Dedifferentiated amniotic fluid mesenchymal stem cell (primary cell): ENCODE measurements at regions not wholly inside any gene's neighbourhood (a gene's known extent, or its start where the extent isn't known, plus 50 kb on each side); places are given as distances from the start of the nearest gene placed in this dataset.
A peak's percentile ranks its signal among the peaks of the same experiment; 100 is the strongest.

Experiments used
- DNase-seq: peaks from one replicate; pipeline ENCODE4 v3.0.0-alpha.2; 2016; ENCODE audit errors: extremely low spot score

DNA sequence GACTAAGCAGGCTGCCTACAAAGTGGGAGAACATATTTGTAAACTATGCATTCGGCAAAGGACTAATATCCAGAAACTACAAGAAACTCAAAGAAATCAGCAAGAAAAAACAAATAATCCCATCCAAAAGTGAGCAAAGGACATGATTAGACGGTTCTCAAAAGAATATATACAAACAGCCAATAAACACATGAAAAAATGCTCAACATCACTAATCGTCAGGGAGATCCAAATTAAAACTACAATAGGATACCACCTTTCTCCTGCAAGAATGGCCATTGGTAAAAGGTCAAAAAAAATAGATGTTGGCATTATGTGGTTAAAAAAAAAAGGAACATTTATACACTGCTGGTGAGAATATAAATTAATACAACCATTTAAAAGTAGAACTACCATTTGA, 259.6 kb upstream of the SLITRK3 start:
- DNase-seq, result no peak

- DNase-seq, result no peak
Measured at GRCh38 chr3:165455360-165455759, 259.2 kb upstream of the SLITRK3 start.

GRCh38 chr3:165451371-165452070, 255.3 kb upstream of the SLITRK3 start:
- no peak for DNase-seq

DNA sequence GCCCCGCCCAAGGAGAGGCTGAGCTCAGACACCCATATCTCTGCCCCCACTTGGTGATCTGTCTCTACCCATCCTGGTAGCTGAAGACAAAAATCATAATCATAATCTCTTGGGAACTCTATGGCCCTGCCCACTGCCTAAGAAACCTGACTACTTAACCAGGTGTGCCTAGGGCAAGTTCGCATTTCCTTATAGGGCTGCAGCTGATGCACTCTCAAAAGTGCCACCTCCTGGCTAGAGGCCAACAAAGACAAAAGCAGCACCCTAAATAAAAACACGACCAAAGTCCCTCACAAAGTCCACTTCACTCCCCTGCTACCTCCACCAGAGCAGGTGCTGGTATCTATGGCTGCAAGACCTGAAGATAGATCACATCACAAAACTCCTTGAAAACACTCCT, 250.4 kb upstream of the SLITRK3 start:
- no peak for DNase-seq

- no peak for DNase-seq
Measured at GRCh38 chr3:165444745-165445144, 248.6 kb upstream of the SLITRK3 start.

DNA sequence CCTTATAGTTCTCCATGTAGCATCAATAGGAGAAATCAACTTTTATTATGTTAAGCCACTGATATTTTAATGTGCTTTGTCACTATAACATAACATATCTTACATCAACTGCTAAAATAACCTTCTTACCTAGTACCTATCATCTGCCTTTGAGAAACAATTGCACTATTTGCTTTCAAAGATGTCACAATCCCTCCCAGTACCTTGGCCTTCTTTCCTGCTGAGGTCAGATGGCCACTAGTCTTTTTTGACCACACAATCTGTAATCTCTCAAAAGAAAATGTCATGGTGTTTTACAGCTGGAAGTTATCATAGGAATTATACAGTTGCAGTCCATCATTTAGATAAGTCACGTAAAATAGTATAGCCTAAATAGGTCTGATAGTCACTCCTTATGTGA, 247.5 kb upstream of the SLITRK3 start:
- no peak for DNase-seq

DNA sequence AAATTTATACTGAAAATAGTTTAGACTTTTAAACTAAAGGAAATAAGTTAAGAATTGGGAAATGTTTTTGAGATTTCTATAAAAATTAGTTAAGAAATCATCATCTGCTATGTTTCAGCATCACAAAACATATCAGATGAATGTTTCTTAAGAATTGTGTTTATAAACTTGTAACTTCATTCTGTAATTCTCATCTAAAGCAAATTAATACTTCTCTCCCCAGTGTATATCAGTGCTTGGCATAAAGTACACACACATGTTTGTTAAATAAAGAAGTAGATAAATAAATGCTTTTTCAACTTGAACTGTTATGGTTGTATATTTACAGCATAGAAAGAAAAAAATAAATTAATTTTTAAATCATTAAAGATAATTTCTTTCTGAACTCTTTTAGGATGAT, 245.9 kb upstream of the SLITRK3 start:
- DNase-seq, result no peak

GRCh38 chr3:165440380-165440779, 244.2 kb upstream of the SLITRK3 start:
- DNase-seq, result no peak

DNA sequence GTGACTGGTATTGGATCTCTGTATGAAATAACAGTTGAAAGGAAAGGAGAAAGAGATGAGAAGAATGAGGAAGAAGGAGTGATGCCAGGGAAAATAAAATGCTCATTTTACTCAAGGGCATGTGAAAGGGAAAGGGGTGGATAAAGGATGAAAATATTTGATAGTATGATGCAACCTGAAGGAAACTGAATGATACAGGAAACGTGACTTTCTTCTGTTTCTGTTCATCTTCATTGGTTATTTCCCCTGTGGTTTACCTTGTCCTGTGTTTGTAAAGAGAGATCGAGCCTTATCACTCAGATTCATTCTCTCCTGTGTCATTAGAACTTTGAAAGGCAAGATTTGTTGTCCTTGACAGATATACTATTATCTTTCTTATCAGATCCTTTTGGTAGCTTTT, 243.6 kb upstream of the SLITRK3 start:
- DNase-seq, result peak; percentile 23

GRCh38 chr3:165434516-165434915, 238.3 kb upstream of the SLITRK3 start:
- DNase-seq, result no peak

DNA sequence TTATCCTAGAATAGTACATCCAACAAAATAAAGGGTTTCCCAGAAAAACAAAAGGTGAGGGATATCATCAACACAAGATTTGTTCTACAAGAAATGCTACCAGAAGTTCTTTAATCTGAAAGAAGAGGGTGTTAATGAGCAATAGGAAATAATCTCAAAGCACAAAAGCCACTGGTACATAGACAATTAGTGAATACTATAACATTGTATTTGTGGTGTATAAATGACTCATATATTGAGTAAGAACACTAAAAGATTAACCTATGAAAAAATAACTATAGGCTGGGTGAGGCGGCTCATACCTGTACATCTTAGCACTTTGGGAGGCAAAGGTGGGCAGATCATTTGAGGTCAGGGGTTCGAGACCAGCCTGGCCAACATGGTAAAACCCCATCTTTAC, 210.2 kb upstream of the SLITRK3 start:
- no peak for DNase-seq

DNA sequence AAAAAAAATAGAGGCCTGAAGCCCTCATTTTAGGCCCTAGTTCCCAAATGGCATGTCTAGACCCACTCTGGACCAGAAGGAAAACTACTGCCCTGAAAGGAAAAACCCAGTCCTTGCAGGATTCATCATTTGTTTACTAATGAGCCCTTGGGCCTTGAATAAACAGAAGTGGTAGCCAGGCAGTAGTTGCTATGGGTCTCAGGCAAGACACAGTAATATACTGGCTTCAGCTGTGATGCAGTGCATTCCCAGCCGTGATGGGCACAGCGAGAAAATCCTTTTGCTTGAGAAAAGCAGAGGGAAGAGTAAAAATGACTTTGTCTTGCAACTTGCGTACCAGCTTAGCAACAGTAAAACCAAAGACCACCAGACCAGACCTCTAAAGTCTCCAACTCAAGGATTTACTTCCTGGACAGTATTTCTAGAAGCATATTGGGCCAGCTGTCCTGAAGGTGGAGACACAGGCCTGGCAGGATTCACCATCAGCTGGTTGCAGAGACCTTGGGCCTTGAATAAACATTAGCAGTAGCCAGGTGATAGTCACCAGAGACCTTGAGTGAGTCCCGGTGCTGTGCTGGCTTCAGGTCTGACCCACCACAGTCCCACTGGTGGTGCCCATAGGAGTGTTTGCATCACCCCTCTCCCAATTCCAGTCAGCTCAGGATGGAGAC, 208.3 kb upstream of the SLITRK3 start:
- DNase-seq, result no peak

- no peak for DNase-seq
Measured at GRCh38 chr3:165403666-165404065, 207.5 kb upstream of the SLITRK3 start.

DNA sequence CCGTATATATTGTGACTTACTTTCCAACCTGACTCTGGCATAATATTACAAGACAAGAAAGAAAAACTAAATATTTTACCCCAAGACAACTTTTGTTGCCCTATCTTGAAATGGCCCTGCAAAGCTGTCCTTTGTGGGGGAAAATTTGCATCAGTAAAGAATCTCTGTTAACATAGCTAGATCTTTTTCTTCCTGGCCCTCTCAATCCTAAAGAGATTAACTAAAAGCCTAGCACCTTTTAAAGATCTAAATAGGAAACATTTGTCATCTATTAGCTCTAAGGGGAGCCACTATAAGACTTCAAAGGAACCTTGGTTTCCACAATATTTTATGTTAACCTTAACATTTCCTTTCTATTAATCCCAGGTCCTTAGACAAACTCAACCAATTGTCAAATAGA, 199.0 kb upstream of the SLITRK3 start:
- no peak for DNase-seq

DNA sequence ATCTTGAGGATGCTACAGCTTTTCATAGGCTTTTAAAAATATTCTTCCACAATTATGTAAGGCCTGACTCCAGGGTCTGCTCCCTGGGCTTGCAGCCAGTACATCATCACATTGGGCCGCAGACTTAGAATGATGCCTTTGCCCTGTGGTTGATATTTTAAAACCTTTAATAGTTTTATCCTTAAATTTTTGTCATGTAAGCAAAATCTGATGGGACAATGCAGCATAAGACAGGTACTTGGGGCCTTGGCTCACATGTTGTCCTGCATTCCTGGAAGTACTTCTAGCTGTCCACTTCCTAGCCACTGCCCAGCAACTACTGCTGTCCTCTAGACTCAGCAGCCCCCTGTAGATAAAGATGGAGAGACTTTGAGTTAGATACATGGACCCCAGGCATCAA, 197.3 kb upstream of the SLITRK3 start:
- no peak for DNase-seq

DNA sequence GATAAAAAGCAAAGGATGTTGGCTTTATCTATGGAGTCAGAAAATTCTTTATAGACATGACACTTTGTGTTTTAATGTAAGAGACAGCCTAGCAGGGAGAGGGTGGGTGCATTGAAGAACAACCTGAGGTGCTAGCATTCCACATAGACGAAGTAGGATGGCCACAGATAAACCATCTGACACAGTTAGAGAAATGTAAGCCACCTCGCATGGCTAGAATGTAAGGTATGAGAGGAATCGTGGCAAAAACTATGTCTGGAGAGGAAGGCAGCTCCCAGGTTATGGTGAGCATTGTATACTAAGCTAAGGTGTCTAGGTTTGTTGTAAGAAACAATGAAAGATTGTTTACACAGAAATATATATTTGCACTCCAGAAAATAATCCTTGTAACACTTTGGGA, 194.0 kb upstream of the SLITRK3 start:
- no peak for DNase-seq

DNA sequence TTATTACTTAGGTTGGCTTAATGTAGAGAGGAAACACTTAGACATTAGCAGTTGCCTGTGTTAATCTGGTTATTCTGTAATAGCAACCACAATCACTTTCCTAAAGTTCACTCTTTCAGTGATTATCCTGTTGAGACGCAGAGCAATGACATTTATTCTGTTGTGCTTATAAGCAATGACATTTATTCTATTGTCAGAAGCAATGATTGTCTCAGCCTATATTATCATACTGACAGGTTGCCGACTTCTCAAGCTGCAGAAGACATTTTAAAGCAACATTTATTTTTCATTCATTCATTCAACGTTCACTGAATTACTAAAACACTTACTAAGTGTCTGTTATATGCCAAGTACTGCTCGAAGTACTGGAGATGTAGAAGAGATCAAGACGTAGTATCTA, 193.5 kb upstream of the SLITRK3 start:
- DNase-seq, result no peak

GRCh38 chr3:165389064-165389463, 192.9 kb upstream of the SLITRK3 start:
- no peak for DNase-seq

DNA sequence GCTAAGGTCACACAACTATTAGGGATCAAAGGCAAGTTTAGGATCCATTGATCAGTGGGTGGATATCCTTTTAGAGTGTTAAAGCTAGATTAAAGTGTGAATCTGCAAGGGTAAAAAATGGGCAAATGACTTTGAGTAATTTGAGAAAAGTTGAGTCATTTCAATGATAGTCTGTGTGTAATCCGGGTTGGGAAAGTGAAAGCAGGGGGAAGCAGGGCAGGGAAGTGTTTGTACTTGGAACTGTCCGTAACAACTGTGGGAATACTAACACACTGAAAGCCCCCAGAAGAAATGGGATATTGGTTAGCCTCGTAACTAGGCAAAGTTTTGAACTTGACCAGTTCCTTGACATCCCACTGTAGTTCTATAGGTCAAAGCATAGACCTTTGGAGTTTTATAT, 187.2 kb upstream of the SLITRK3 start:
- no peak for DNase-seq

GRCh38 chr3:165382672-165383071, 186.5 kb upstream of the SLITRK3 start:
- DNase-seq, result no peak

GRCh38 chr3:165378761-165379160, 182.6 kb upstream of the SLITRK3 start:
- no peak for DNase-seq

- no peak for DNase-seq
Measured at GRCh38 chr3:165359005-165359404, 162.8 kb upstream of the SLITRK3 start.

- DNase-seq, result no peak
Measured at GRCh38 chr3:165355316-165355715, 159.1 kb upstream of the SLITRK3 start.

- no peak for DNase-seq
Measured at GRCh38 chr3:165347526-165347925, 151.3 kb upstream of the SLITRK3 start.
